ENCODE measurements at regions not wholly inside any gene's neighbourhood (a gene's known extent, or its start where the extent isn't known, plus 50 kb on each side); places are given as distances from the start of the nearest gene placed in this dataset.
A peak's percentile ranks its signal among the peaks of the same experiment; 100 is the strongest.

DNA sequence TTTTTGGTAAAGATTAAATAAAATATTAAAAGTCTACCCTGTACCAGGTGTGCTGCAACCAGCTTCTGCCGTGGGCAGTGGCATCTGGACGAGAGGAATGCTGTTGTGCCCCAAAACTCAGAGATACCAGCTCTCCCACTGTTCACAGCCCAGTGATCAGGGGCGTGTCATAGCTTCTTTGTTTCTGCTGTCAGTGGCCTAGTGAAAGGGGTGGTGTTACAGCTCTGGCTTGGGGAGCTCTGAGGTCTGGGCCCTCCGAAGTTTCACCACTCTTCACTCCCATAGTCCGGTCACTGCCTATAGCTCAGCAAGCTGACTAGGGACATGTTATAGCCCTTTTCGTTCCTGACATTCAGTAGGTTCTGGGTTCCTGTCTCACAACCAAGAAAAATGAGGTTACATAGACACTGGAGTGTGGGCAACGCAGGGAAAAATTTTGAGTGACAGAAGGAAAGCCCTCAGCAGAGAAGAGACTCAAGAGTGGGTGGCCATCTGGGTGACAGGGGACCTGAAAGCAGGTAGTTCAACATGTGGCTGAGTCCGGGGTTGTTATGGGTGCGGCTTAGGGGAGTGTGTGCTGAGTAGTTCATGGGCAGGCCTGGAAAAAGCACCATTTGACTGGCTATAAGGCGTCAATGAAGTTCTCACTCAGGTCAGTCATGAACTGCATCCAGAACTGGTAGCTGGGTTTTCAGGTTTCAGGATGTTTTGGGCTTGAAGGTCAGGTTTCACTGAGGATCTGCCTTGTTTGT, 1184.4 kb upstream of the PABPC4L start:
- TF ChIP-seq POLR2A (IDR thresholded peaks at IDR 0.05; ENCODE audit: low read length): no peak
- no peak for TF ChIP-seq GATA1 (IDR thresholded peaks at IDR 0.05; ENCODE audit: low read depth, low read length)

DNA sequence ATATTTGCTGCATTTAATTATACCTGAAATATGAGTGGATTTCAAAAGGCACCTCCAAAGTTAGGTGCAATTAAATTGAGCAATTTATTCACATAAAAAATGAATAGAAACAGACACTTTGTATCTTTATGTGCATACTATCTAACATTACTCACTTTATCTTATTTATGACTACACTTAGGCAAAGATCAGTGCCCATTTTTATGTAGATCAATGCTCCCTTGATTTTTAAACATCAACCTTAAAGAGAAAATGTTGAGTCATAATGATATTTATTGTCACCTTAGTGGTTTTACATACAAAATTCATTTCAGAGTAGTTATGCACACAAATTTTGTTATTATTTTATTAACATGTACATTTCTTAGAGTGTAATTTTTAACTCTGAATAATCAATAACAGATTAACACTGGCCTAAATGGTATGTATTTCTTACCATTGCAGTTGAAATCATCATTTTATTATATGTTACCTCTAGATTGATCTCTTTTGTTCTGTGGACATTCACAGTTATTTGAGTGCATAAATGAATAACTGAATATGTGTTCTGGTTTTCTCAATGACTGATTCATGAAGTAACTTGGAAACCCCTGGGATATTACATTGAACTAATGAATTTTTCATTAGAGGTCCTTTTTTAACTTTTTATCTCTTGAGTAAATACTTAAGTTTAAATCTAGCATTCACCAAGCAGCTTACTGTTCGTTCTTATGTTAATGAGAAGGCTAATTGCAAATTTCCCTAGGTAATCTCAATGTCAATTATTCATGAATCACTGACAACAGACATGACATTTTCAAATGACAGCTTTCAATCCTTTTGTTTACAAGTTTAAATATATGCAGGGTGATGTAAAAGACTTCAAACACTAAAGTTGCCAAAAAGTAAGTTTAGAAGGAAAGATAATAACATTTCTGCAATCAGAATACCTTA, 1182.0 kb upstream of the PABPC4L start:
- TF ChIP-seq POLR2A (IDR thresholded peaks at IDR 0.05; ENCODE audit: low read length): no peak
- TF ChIP-seq GATA1 (IDR thresholded peaks at IDR 0.05; ENCODE audit: low read depth, low read length): no peak
- no peak for DNase-seq

More for the DNA sequence above, 1184.4 kb upstream of the PABPC4L start:
- no peak for DNase-seq

DNA sequence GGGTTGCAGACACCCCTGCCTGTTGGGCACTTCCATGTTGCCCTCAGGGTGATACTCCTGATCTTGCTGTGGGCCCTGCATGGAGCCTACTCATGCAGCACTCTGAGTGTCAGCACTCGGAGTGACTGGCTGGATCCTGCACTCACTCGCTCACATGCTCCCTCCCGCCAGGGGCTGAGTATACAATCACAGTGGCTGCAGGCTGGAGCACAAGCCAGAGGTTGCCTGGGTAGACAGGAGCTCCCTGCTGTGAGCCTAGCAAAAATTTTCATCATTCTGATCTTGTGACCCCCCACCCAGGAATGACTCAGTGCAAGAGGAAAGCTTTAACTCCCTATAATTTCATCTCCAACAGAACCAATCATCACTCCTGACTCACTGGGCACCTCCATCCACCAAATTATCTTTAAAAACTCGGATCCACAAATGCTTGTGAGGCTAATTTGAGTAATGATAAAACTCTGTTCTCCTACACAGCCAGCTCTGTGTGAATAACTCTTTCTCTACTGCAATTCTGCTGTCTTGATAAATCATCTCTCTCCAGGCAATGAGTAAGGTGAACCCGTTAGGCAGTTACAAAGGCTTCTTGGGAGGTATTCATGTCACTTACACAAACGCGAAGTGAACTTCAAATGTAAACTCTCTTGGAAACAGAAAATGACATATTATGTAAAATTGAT, 1180.8 kb upstream of the PABPC4L start:
- DNase-seq: no peak
- TF ChIP-seq POLR2A (IDR thresholded peaks at IDR 0.05; ENCODE audit: low read length) (no peak), GATA1 (IDR thresholded peaks at IDR 0.05; ENCODE audit: low read depth, low read length) (no peak)

DNA sequence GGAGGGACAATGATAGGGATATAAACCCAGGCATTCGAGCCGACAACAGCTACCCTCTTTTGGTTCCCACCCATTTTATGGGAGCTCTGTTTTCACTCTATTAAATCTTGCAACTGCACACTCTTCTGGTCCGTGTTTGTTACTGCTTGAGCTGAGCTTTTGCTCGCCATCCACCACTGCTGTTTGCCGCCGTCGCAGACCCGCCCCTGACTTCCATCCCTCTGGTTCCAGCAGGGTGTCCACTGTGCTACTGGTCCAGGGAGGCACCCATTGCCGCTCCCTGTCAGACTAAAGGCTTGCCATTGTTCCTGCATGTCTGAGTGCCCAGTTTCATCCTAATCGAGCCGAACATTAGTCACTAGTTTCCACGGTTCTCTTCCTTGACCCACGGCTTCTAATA, 1170.5 kb upstream of the PABPC4L start:
- DNase-seq: no peak
- TF ChIP-seq GATA1 (IDR thresholded peaks at IDR 0.05; ENCODE audit: low read depth, low read length) (no peak), POLR2A (IDR thresholded peaks at IDR 0.05; ENCODE audit: low read length) (no peak)

DNA sequence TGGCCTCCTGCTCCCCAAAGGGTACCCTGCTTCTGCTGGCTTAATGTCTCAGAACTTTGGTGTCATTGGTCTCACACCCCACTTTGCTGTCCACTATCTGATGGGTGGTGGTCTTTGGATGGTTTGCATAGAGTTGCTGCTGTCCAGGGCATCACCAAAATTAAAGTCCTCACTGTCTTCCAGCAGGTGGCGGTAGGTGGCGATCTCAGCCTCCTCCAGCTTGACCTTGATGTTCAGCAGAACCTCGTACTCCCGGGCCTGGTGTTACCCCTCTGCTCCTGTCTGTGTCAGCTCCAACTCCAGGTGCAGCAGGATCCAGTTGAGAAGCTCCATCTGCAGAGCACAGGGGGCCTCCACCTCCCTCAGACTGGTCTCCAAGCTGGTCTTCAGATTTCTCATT, 1169.5 kb upstream of the PABPC4L start:
- DNase-seq: peak; percentile 1 to 13
- TF ChIP-seq GATA1 (IDR thresholded peaks at IDR 0.05; ENCODE audit: low read depth, low read length) (no peak), POLR2A (IDR thresholded peaks at IDR 0.05; ENCODE audit: low read length) (no peak)

DNA sequence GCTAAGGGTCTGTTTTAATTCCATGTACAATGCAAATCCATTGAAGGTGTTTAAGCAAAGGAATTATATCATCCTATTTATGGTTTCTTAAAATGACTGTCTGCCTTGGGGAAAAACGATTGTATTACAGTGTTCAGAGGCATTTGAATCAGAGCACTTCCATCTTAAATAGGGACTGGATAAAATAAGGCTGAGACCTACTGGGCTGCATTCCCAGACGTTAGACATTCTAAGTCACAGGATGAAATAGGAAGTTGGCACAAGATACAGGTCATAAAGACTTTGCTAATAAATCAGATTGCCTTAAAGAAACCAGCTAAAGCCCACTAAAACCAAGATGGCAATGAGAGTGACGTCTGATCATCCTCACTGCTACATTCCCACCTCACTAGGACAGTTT, 1167.2 kb upstream of the PABPC4L start:
- DNase-seq: no peak
- TF ChIP-seq POLR2A (IDR thresholded peaks at IDR 0.05; ENCODE audit: low read length) (no peak), GATA1 (IDR thresholded peaks at IDR 0.05; ENCODE audit: low read depth, low read length) (no peak)

DNA sequence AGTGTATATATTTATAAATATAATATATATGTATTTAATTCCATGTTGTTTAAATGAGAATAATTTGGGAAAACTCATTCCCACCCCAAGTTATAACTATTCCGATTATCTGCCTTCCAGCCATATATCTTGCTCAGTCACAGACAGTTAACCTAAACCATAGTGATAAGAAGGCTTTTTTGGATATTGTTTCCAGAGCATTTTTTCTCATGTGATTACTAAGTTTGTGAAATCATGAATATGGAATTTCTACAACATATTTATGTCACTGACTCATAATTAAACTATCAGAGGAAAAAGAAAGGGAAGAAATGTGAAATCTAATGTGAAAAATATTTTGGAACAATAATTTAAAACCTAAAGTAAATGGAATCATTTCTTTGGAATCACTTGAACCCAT, 1163.5 kb upstream of the PABPC4L start:
- no peak for DNase-seq
- TF ChIP-seq POLR2A (IDR thresholded peaks at IDR 0.05; ENCODE audit: low read length) (no peak), GATA1 (IDR thresholded peaks at IDR 0.05; ENCODE audit: low read depth, low read length) (no peak)

DNA sequence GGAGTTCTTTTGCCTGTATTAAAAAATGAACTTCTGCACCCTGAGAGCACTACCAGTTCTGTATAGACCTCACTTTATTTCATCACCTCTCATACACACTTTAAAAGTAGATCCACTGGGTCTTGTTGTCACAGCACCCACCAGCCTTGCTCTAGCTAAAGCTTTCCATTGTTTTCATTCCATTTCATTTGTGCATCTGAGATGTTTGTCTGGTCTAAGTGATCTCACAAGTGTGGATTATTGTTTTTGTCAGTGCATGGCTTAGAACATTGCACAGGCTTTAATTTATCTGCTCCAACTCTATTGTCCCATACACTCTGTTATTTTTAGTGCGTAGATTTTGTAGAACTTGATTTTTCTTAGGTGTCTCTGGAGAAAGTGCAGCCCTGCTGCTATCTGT, 1157.5 kb upstream of the PABPC4L start:
- TF ChIP-seq GATA1 (IDR thresholded peaks at IDR 0.05; ENCODE audit: low read depth, low read length) (no peak), POLR2A (IDR thresholded peaks at IDR 0.05; ENCODE audit: low read length) (no peak)
- DNase-seq: no peak

DNA sequence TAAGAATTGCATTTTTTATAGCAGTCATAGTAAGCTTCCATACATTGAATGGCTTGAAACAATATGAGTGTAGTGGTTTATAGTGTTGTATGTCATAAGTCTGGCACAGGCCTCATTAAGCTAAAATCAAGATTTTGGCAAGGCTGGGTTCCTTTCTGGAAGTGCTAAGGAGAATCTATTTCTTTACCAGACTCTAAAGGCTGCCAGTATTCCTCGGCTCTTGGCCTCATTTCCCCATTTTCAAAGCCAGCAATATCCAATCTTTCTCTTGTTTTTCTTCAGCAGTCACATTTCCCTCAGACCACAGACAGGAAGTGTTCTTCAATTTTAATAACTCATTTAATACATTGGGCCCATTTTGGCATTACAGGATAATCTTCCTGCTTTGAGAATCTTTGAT, 1155.5 kb upstream of the PABPC4L start:
- no peak for DNase-seq
- no peak for TF ChIP-seq POLR2A (IDR thresholded peaks at IDR 0.05; ENCODE audit: low read length)
- no peak for TF ChIP-seq GATA1 (IDR thresholded peaks at IDR 0.05; ENCODE audit: low read depth, low read length)

DNA sequence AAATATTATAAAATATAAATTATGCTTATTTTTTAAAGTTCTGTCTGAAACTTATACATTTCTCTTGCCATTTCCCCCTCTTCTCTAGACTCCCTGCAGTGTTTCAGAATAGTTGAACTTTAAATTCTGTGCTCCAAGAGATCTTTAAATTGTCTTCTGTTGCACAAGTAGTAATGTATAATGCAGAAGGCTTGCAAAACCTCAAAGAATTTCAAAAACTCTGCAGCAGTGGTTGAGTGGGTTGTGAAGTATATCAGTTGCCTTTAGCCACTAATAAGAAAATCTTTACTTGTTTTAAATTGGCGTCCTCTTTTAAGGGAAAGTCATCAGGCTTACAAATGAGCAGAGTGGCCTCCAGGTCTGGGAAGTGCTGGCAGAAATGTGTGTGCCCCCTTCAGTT, 1153.3 kb upstream of the PABPC4L start:
- DNase-seq: no peak
- TF ChIP-seq GATA1 (IDR thresholded peaks at IDR 0.05; ENCODE audit: low read depth, low read length): no peak
- TF ChIP-seq POLR2A (IDR thresholded peaks at IDR 0.05; ENCODE audit: low read length): no peak

DNA sequence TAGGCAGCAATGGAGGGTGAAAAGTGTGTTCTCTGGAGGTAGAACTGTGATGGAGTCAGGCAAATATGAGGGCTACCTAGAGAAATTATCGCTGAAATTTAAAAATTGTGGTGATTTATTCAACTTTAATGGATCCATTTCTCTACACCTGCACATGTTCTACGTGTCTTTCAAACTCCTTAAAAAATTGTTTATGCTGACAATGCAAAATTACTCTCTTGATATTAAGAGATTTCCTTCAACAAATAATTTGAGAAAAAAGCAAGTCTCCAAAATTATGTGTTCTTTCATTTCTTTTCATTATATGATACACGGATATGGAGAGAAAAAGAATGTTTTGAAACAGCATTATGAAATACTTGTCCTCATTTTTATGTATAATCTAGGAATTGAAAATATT, 1151.4 kb upstream of the PABPC4L start:
- TF ChIP-seq GATA1 (IDR thresholded peaks at IDR 0.05; ENCODE audit: low read depth, low read length): no peak
- TF ChIP-seq POLR2A (IDR thresholded peaks at IDR 0.05; ENCODE audit: low read length): no peak
- DNase-seq: no peak

DNA sequence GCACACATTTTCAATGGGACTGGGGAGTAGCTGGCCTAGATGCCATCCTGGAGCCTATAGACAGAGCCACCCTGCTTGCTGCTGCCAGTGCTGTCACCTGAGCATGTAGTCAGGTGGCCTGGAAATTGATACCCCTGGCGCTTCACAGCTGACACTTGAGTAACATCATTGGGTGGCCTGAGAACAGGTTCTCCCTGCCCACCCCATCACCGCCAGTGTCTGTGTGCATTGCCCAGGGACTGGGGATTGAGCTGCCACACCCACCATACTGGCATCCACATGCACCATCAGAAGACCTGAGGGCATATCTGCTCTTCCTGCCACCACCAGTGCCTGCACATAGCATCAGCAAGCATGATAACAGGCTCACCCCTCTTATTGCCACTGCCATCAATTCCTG, 1142.9 kb upstream of the PABPC4L start:
- no peak for DNase-seq
- TF ChIP-seq POLR2A (IDR thresholded peaks at IDR 0.05; ENCODE audit: low read length) (no peak), GATA1 (IDR thresholded peaks at IDR 0.05; ENCODE audit: low read depth, low read length) (no peak)

DNA sequence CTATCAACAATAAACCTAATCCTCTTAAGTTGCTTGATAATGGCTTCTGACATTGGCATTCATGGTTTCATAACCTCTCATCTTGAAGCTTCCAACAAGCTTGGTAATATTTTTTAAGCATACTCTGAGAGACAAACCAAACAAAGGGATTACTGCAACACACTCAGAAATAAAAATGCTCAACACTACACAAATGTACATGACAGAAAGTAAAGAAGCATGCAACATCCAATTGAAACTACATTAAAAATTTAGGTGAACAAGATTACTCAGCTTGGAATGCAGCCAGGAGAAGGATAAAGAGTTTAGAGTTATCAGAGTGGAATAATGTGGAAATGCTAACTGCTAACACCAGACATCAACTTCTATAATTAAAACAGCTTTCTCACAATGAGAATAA, 1136.6 kb upstream of the PABPC4L start:
- DNase-seq: no peak
- TF ChIP-seq GATA1 (IDR thresholded peaks at IDR 0.05; ENCODE audit: low read depth, low read length) (no peak), POLR2A (IDR thresholded peaks at IDR 0.05; ENCODE audit: low read length) (no peak)

DNA sequence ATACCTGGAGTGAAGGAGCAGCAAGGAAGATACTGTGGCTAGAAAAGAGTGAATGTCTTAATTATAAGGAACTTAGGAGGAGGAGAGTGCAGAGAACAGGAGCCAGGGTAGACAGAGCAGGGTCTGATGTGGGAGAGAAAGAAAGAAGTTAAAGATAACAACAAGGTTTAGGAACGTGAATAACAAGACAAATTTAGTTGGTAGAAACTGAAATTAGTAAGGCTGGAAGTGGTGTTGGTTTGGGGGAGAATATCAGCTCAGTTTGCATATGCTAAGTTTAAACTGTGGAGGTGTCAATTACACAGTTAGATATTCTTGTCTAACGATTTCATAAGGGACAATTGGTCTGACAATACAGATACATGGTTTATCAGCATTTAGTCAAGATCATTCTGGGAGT, 1123.7 kb upstream of the PABPC4L start:
- no peak for TF ChIP-seq POLR2A (IDR thresholded peaks at IDR 0.05; ENCODE audit: low read length)
- TF ChIP-seq GATA1 (IDR thresholded peaks at IDR 0.05; ENCODE audit: low read depth, low read length): no peak
- DNase-seq: no peak
